Activated CD4-positive, CD25-positive, alpha-beta regulatory T cell (primary cell): ENCODE measurements at regions not wholly inside any gene's neighbourhood (a gene's known extent, or its start where the extent isn't known, plus 50 kb on each side); places are given as distances from the start of the nearest gene placed in this dataset.
"Not testable (repeated sequence)": the region's sequence is repeated elsewhere in the genome, so short reads cannot be mapped to it uniquely, and the experiment has no call there.

Experiments
- DNase-seq, 4 experiments: peaks; one replicate each; lab custom pipeline; 2025; lab: John Stamatoyannopoulos, UW

DNA sequence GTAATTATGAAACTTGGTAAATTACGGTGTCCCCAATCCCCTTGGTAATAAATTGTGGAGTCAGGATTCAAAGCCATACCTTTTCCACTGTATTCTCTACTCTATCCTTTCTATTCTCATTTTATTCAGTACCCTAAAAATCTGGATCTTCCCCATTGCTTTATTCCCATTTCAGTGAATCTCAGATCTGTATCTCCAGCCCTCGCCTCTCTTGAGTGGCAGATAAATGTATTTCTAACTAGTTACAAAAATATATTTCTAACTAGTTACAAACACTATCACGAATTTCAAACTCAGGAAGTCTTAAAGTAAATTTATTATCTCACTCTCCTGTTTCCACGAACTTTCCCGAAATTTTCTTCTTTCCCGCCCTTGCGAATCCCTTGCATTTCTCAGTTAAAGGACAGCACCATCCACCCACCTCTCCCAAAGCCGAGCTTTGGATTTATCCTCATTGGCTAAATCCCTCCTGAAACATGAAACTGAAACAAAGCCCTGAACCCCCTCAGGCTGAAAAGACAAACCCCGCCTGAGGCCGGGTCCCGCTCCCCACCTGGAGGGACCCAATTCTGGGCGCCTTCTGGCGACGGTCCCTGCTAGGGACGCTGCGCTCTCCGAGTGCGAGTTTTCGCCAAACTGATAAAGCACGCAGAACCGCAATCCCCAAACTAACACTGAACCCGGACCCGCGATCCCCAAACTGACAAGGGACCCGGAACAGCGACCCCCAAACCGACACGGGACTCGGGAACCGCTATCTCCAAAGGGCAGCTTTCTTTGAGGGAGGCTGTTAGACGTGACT is 164.3 kb upstream of the PABPC3 start:
- no peak for DNase-seq

DNA sequence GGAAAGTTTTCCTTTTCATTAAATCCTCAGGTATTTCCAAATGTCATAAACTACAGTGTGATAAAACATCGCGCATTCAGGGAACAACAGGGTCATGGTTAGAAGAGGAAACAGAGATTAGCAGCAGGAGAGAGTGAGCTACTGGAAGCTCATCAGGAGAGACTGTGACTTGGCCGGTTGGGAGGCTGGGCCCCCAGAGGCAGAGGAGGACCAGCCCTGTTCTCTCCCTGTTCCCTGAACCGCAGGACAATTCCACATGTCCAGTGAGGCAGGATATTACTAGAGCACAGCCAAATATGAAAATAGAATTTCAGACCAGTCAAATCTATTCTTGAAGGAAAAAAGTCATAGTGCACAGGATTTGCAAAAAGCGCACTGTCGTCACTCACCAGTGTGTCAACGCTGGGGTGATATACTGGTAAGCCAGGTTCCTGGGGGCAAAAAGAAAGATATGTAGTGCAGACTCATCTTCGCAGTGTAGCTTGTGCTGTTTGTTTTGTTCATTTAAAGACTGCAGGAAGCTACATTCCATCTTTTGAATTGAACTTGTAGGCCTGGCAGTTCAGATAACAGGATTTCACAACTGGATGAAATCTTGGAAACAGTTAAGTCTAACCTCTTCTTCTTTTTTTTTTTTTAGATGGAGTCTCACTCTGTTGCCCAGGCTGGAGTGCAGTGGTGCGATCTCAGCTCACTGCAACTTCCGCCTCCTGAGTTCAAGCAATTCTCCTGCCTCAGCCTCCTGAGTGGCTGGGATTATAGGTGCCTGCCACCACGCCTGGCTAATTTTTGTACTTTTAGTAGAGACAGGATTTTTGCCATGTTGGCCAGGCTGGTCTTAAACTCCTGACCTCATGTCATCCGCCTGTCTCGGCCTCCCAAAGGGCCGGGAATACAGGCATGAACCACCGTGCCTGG is 162.6 kb upstream of the PABPC3 start:
- not testable (repeated sequence) for DNase-seq

GRCh38 chr13:24934024-24934385 is 161.9 kb upstream of the PABPC3 start:
- not testable (repeated sequence) for DNase-seq

DNA sequence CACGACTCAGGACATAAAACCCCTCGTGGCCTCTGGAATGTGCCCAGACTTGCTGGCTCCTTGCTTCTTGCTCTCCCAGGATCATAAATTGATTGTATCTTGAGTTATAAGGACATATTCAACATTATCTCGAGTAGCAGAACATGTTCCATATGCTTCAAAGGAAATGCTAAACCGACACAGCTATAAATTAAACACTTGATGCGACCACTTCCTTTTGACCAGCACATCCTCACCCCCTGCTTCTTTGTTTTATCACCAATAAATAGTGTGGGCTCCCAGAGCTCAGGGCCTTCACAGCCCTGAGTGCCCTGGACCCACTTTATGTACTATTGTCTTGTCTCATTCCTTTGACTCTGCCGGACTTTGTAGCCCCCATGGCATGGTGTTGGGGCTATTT is 157.0 kb upstream of the PABPC3 start:
- no peak for DNase-seq

DNA sequence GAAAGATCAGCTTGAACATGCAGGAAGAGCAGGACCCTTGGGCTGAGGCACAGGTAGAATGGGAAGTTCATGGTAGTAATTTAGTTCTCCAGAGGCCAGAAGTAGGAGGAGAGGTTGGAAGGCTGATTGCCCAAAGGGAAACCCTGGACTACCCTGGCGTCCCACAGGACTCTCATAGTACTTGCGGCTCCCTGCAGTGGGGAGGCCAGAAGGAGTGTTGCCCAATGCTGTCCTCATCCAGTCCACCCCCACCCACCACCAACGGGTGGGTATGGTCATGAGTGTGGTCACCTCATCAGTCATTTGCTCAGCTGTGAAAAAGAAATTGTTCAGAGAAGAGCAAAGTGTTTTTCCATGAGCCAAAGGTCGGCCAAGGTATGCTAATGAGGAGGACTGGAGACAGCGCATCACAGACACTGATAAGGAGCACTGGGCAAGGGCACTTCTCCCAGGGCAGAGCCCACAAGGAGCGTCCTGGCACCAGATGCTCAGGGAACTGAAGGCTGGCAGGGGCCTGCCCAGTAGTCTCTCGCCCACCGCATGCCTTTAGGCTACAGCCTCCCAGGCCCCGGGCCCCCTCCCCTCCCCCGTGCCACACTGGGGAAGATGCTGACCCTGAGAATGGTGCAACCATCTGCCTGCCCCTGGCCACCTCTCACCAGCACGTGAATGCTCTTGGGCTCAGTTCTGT is 154.8 kb upstream of the PABPC3 start:
- not testable (repeated sequence) for DNase-seq

- no peak for DNase-seq
Measured at GRCh38 chr13:24943136-24943535, 152.8 kb upstream of the PABPC3 start.

DNA sequence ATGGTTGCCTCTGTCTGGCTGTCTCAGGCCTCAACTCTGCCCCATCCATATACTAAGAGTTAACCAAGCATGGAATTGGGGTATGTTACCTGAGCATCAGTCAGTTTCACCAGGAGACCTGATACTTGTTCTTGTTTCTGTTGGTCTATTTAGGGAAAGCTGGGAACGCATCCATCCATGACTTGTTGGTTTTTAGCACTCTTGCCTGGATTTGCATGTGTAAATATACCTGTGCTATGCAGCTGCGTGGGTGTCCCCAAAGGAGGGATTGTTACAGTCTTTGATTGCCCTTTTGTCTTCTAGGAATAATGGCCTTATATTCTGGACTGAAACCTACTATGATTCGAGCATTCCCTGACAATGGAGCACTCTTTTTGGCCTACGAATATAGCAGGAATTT is 151.9 kb upstream of the PABPC3 start:
- DNase-seq = not testable (repeated sequence)

- DNase-seq = not testable (repeated sequence)
Measured at GRCh38 chr13:24948977-24949376, 147.0 kb upstream of the PABPC3 start.

- DNase-seq = not testable (repeated sequence)
Measured at GRCh38 chr13:24950611-24951010, 145.3 kb upstream of the PABPC3 start.

- DNase-seq = not testable (repeated sequence)
Measured at GRCh38 chr13:24967970-24968369, 128.0 kb upstream of the PABPC3 start.

DNA sequence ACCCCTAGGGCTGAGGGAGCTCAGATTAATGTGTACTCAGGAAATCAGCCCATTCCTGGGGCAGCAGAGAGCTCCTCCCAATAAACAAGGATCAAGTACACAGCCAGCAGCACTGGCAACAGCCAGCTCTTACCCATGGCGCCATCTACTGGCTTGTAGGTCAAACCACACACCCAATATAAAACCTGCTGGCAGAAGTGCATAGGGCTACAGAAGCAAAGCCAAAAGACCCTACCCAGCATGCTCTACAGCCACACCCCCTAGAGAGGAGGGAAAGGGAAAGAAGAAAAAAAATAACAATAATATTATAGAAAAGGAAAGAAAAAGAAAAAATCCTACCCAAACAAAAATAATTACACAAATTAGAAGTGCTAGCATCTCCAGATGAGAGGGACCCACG is 127.5 kb upstream of the PABPC3 start:
- DNase-seq = not testable (repeated sequence)

DNA sequence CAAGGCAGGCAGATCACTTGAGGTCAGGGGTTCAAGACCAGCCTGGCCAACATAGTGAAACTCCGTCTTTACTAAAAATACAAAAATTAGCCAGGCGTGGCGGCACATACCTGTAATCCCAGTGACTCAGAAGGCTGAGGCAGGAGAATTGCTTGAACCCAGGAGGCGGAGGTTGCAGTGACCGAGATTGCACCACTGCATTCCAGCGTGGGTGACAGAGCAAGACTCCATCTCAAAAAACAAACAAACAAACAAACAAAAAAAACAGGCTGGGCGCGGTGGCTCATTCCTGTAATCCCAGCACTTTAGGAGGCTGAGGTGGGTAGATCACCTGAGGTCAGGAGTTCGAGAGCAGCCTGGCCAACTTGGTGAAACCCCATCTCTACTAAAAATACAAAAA is 122.8 kb upstream of the PABPC3 start:
- not testable (repeated sequence) for DNase-seq

GRCh38 chr13:24981181-24981803 is 114.6 kb upstream of the PABPC3 start:
- not testable (repeated sequence) for DNase-seq

DNA sequence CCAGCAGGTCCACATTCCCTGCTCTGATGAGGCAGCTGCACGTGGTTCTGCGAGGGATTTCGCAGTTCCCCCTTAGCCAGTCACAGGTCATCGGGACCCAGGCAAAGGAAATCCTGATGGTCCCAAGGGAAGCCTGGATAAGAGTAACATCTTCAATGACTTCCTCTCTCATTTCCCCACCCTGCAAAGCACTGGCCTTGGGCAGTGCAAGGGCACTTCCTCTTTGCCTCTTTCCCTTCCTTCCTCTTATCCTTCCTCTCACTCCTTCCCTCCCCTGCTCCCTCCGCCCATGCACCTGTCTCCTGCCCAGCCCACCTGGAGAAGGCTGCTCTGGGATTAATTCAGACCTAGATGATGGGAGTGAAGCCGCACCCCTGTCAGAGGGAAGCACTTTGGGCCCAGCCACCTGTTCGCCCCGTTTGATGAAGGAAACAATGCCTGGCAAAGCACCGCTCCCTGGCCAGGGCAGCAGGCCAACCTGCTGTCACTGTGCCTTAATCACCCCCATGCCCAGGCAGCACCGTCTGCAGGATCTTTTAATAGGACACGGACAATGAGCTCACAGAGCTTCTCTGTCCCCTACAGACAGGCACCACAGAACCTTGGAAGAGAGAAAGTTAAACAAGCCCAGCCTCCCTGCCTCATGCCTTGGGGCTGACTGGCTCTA is 113.5 kb upstream of the PABPC3 start:
- no peak for DNase-seq

DNA sequence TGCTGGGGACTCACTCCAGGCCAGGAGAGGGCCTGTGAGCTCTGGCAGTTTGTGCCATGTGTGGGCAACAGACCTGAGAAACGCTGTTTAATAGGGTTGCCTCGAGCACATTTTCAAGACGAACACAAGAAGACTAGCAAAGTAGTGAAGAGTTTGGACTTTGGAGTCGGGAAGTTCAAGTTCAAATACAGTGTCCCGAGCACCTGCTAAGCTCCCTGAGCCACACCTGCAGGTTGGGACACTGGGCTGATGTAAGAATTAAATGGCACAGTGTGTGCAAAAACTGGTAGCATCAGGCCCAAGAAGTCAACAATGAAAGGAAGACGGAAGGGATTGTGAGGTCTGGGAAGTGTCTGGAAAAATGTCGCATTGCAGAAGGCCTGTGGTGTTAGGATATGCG is 112.8 kb upstream of the PABPC3 start:
- DNase-seq = no peak

DNA sequence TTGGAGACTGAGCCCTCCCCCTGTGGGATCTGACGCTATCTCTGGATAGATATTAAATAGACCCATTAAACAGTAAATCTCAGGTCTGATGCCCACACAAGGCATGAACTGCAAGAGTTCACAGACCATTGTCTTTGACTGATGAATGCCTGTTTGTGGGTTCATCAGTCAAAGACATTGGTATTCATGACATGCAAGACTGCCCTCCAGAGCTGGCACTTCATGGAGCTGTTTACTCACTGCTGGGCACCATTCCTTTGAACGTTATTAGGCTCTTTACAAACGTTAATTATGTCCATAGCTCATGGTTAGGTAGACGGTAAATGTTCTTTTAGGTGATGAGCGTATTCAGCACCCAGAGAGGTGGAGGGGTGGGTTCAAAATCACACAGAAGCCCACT is 111.8 kb upstream of the PABPC3 start:
- no peak for DNase-seq

- DNase-seq = no peak
Measured at GRCh38 chr13:24985107-24985506, 110.8 kb upstream of the PABPC3 start.

DNA sequence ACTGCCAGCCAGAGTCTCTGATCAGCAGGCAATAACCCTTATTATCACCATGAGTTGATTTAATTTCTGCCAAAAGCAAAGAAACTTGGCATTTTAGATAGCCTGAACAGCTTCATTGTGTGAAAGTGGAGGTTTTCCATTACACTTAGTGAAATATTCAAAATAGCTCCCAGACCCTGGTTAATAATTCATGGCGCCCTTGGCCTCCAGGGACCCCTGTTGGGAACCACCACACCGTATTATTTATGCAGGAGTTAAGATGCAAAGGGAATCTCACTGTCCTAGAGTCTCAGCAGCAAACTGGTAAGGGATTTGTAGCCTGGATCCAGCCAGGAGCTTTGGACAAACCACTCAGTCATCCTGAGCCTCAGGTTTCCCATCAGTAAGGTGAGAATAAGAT is 110.0 kb upstream of the PABPC3 start:
- DNase-seq = no peak

GRCh38 chr13:24986826-24987225 is 109.1 kb upstream of the PABPC3 start:
- no peak for DNase-seq

- not testable (repeated sequence) for DNase-seq
Measured at GRCh38 chr13:24989959-24990358, 106.0 kb upstream of the PABPC3 start.

GRCh38 chr13:24992946-24993345 is 103.0 kb upstream of the PABPC3 start:
- not testable (repeated sequence) for DNase-seq
